Right lobe of liver (tissue), 6 donors: ENCODE measurements at regions not wholly inside any gene's neighbourhood (a gene's known extent, or its start where the extent isn't known, plus 50 kb on each side); places are given as distances from the start of the nearest gene placed in this dataset.

Source experiments
- ATAC-seq, 4 donors: fragments of 200-7000 bp; cut with Tn5 transposase; one replicate each; pipeline ENCODE4 v1.9.1; 2020; ENCODE audit warnings: mild to moderate bottlenecking in 4 of 4, moderate library complexity in 4 of 4
- DNase-seq, 3 donors: peaks; one replicate each; pipeline ENCODE4 v3.0.0-alpha.2; 2020
- H3K27ac ChIP-seq, 3 donors: fragments of 200-600 bp; one replicate each; pipeline ENCODE4 v1.8.0; 2022
- H3K27me3 ChIP-seq, 2 donors: fragments of 200-600 bp; one replicate each; pipeline ENCODE4 v1.8.0; 2022
- H3K36me3 ChIP-seq, 4 donors: fragments of 200-600 bp; sonication (generic) in 1 of 4; one replicate each; pipeline versions ENCODE4 v1.5.1 to v1.8.0; 2017 to 2022; ENCODE audit warnings: control low read depth in 1 of 4
- H3K4me1 ChIP-seq, 4 donors: fragments of 200-600 bp; sonication (generic) in 1 of 4; one replicate each; pipeline versions ENCODE4 v1.5.1 to v1.8.0; 2017 to 2022; ENCODE audit warnings: control low read depth in 1 of 4
- H3K4me3 ChIP-seq, 3 donors: fragments of 200-600 bp; one replicate each; pipeline ENCODE4 v1.8.0; 2022
- H3K9me3 ChIP-seq, 4 donors: fragments of 200-600 bp; sonication (generic) in 1 of 4; one replicate each; pipeline versions ENCODE4 v1.5.1 to v1.8.0; 2017 to 2022; ENCODE audit warnings: control low read depth in 1 of 4
- POLR2A ChIP-seq: fragments of 450-650 bp; IDR thresholded peaks from one replicate; pipeline ENCODE4 v1.6.1; 2017; ENCODE audit warnings: antibody characterized with exemption, mild to moderate bottlenecking
- WGBS: methylation state at CpG from one replicate; pipeline ENCODE4 v1.1.6; 2018; ENCODE audit warnings: low coverage, low lambda C conversion rate; ENCODE audit not compliant: insufficient coverage; ENCODE audit errors: missing lambda C conversion rate; 5-methylcytosine and 5-hydroxymethylcytosine counted together
- intact Hi-C, 2 donors: fragments of 100-400 bp; cut with DNase I; formaldehyde crosslinking; loops; one replicate each; pipeline versions ENCODE4 v1.11.2 to v1.14.1; 2022
- TF ChIP-seq, protein P1 (sequence below), 4 donors: fragments of 200-600 bp in 3 of 4; fragments of 450-650 bp in 1 of 4; IDR thresholded peaks; one replicate each; pipeline versions ENCODE4 v1.5.1 to v1.8.0; 2016 to 2022; ENCODE audit warnings: antibody characterized with exemption in 4 of 4, mild to moderate bottlenecking in 2 of 4
- donor health status: DM: no; HTN: yes; CAD: no.
- donor health status: DM: no; HTN: no; CAD: no.
- donor health status: DM: no; HTN: no; CAD: no.
- donor health status: DM: no; HTN: yes; CAD: no.
- donor health status: DM: no; HTN: yes; CAD: no.

DNA sequence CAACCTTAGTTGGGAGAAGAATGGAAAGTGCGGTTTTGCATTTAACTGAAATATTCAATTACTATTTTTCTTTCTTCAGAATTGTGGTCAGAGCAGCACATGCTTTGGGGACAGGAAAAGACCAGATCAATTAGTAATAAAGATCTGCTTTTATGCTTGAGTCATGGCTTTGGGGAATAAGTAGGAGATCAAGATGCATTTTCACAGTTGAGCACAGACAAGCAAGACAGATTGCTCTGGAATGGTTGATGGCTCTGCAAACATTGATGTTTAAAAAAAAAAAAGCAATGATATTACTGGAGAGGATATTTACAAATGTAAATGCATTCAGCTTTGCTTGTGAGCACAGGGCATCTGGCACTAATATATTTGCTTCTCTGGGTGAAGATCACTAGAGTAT lies 224.4 kb upstream of the SASH1 start:
- DNase-seq (no peak), ATAC-seq (no peak)
- H3K4me1 ChIP-seq: no peaks in the 10 kb centered on the region
- H3K27me3 ChIP-seq: no peaks in the 10 kb centered on the region
- H3K4me3 ChIP-seq: no peak overlapping the region
- no peaks in the 10 kb centered on the region for H3K9me3 ChIP-seq
- TF ChIP-seq, protein P1, sequence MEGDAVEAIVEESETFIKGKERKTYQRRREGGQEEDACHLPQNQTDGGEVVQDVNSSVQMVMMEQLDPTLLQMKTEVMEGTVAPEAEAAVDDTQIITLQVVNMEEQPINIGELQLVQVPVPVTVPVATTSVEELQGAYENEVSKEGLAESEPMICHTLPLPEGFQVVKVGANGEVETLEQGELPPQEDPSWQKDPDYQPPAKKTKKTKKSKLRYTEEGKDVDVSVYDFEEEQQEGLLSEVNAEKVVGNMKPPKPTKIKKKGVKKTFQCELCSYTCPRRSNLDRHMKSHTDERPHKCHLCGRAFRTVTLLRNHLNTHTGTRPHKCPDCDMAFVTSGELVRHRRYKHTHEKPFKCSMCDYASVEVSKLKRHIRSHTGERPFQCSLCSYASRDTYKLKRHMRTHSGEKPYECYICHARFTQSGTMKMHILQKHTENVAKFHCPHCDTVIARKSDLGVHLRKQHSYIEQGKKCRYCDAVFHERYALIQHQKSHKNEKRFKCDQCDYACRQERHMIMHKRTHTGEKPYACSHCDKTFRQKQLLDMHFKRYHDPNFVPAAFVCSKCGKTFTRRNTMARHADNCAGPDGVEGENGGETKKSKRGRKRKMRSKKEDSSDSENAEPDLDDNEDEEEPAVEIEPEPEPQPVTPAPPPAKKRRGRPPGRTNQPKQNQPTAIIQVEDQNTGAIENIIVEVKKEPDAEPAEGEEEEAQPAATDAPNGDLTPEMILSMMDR (IDR thresholded peaks at IDR 0.05): no peak
- no peak for TF ChIP-seq POLR2A
- no peak overlapping the region for H3K27ac ChIP-seq
- WGBS: 100% methylated on average over 1 of the region's 1 CpG
- intact Hi-C loops: no loop called here
- no peaks in the 10 kb centered on the region for H3K36me3 ChIP-seq

DNA sequence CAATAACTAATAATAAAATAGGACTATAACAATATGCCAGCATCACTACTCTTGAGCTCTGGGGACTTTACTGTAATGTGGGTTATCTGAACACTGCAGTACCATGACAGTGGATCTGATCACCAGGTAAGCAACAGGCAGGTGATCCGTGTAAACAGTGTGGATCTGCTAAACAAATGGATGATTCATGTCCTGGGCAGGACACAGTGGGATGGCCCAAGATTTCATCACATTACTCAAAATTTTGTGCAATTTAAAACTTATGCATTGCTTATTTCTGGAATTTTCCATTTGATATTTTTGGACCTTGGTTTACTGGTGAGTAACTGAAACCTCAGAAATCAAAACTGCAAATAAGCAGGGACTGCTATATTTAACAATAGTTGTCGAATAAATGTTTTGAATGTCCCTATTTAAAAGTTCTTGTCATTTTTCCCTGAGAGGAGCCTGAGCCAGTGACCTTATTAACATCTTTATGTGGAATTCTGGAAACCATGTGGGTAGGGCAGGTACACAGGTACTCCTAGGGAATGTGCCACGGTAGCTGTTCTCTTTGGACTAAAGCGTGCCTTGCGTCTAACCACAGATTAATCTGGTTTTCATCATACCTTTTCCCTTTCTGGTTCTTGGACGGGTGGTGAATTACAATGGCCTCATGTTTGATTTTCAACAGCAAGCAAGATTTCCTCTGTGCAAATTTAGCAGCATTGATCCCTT lies 214.5 kb upstream of the SASH1 start:
- no peak for DNase-seq
- WGBS: 63% methylated on average over 5 of the region's 6 CpGs

DNA sequence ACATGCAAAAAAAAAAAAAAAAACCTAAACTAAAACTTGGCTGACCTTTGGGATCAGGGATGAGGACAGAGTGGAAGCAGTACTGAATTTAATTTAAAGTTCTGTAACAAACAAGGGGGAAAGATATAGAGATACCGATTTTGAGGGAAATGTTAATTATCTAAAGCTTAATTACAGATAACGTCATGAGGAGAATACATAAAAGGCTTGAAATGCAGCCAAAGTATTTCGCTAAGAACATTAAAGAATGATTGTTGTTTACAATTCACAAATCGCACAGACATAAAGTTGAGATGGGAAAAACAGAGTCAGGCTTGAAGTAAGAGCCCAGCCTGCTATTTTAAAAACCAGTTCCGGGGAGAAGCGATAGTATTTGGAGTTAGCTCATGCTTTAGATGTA lies 208.0 kb upstream of the SASH1 start:
- DNase-seq (no peak), ATAC-seq (no peak)
- 64% methylated on average over 6 of the region's 6 CpGs for WGBS
- Histone ChIP-seq H3K27ac (no peak overlapping the region), H3K4me3 (no peak overlapping the region), H3K27me3 (no peaks in the 10 kb centered on the region), H3K9me3 (no peaks in the 10 kb centered on the region), H3K4me1 (no peaks in the 10 kb centered on the region), H3K36me3 (no peaks in the 10 kb centered on the region)
- intact Hi-C loops: no loop called here
- TF ChIP-seq, protein P1 (IDR thresholded peaks at IDR 0.05): no peak
- no peak for TF ChIP-seq POLR2A

More for the DNA sequence above, 214.5 kb upstream of the SASH1 start:
- intact Hi-C loops: no loop called here
- Histone ChIP-seq H3K9me3 (no peaks in the 10 kb centered on the region), H3K4me1 (no peaks in the 10 kb centered on the region), H3K27ac (no peak overlapping the region), H3K27me3 (no peaks in the 10 kb centered on the region), H3K36me3 (no peaks in the 10 kb centered on the region), H3K4me3 (no peak overlapping the region)
- peak in 1 of 4 donors; percentile 96 for ATAC-seq
- no peak for TF ChIP-seq POLR2A
- TF ChIP-seq, protein P1 (IDR thresholded peaks at IDR 0.05): no peak

DNA sequence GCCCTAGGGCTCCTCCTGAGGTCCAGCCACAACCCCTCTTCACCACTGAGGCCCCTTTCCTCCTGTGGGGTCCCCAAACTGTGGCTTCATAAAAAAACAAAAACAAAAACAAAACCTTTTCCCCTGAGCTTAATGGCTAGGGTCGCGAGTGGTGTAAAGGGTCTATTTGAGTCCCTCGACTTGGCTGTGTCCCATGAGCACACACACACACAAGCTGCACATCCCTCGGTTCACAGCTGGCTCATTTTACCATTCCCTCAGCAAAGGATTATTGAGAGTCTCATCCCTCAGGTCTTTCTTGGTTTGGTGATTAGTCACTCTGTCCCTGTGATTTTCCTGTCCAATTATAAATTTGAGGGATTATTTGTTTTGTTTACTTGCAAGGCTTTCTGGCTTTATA lies 206.1 kb upstream of the SASH1 start:
- TF ChIP-seq POLR2A: no peak
- TF ChIP-seq, protein P1 (IDR thresholded peaks at IDR 0.05): no peak
- no peak overlapping the region for H3K27ac ChIP-seq
- no peaks in the 10 kb centered on the region for H3K36me3 ChIP-seq
- no peaks in the 10 kb centered on the region for H3K4me1 ChIP-seq
- H3K4me3 ChIP-seq: no peak overlapping the region
- ATAC-seq: no peak
- WGBS: 56% methylated on average over 4 of the region's 4 CpGs
- no peaks in the 10 kb centered on the region for H3K27me3 ChIP-seq
- H3K9me3 ChIP-seq: no peaks in the 10 kb centered on the region
- DNase-seq: no peak
- intact Hi-C loops: no loop called here
